PFSK-1 (cell line): ENCODE measurements at regions not wholly inside any gene's neighbourhood (a gene's known extent, or its start where the extent isn't known, plus 50 kb on each side); places are given as distances from the start of the nearest gene placed in this dataset.

Experiments
- FOXP2 ChIP-seq: optimal IDR thresholded peaks from 2 replicates; pipeline ENCODE3; 2011; ENCODE audit warnings: borderline replicate concordance, control low read depth, inconsistent platforms; ENCODE audit not compliant: insufficient read depth; ENCODE audit errors: extremely low read length, extremely low read depth
- POLR2AphosphoS5 ChIP-seq: IDR thresholded peaks from 2 replicates; pipeline ENCODE4 v1.6.1; 2012; ENCODE audit warnings: low read depth, mild to moderate bottlenecking, control low read depth, low read length, moderate library complexity
- REST ChIP-seq, 2 experiments: IDR thresholded peaks; 2 replicates each; pipeline versions ENCODE4 v1.6.1 to v1.8.0; 2011 to 2012; ENCODE audit warnings: low read depth in 2 of 2, low read length in 2 of 2, control low read depth in 1 of 2, inconsistent platforms in 1 of 2, mild to moderate bottlenecking in 1 of 2, moderate library complexity in 1 of 2; ENCODE audit not compliant: insufficient read depth in 1 of 2
- SIN3A ChIP-seq: IDR thresholded peaks from 2 replicates; pipeline ENCODE4 v1.6.1; 2012; ENCODE audit warnings: mild to moderate bottlenecking, low read length, moderate library complexity, borderline replicate concordance; ENCODE audit not compliant: insufficient read depth
- TAF1 ChIP-seq: IDR thresholded peaks from 2 replicates; pipeline ENCODE4 v1.6.1; 2012; ENCODE audit warnings: low read length, control low read depth, borderline replicate concordance; ENCODE audit not compliant: insufficient read depth

- TF ChIP-seq FOXP2 (no peak), TAF1 (no peak), REST (IDR thresholded peaks at IDR 0.05; ENCODE audit: insufficient read depth in 1 of 2, low read depth in 2 of 2, low read length in 2 of 2) (no peak), POLR2AphosphoS5 (no peak), SIN3A (no peak)
These were observed 858.7 kb upstream of the RAG2 start for GRCh38 chr11:37456746-37457145.

- TF ChIP-seq POLR2AphosphoS5, result no peak
These were observed 853.9 kb upstream of the RAG2 start for GRCh38 chr11:37451903-37452302.

GRCh38 chr11:37450613-37451012, 852.6 kb upstream of the RAG2 start:
- TF ChIP-seq TAF1, result no peak
- no peak for TF ChIP-seq FOXP2
- no peak for TF ChIP-seq POLR2AphosphoS5
- TF ChIP-seq SIN3A, result no peak
- TF ChIP-seq REST (IDR thresholded peaks at IDR 0.05; ENCODE audit: insufficient read depth in 1 of 2, low read depth in 2 of 2, low read length in 2 of 2), result no peak

GRCh38 chr11:37449146-37449545, 851.1 kb upstream of the RAG2 start:
- no peak for TF ChIP-seq FOXP2
- no peak for TF ChIP-seq SIN3A

GRCh38 chr11:37442576-37442975, 844.5 kb upstream of the RAG2 start:
- TF ChIP-seq TAF1 (no peak), REST (IDR thresholded peaks at IDR 0.05; ENCODE audit: insufficient read depth in 1 of 2, low read depth in 2 of 2, low read length in 2 of 2) (no peak), SIN3A (no peak), FOXP2 (no peak), POLR2AphosphoS5 (no peak)

GRCh38 chr11:37422511-37422910, 824.5 kb upstream of the RAG2 start:
- no peak for TF ChIP-seq REST (IDR thresholded peaks at IDR 0.05; ENCODE audit: insufficient read depth in 1 of 2, low read depth in 2 of 2, low read length in 2 of 2)
- no peak for TF ChIP-seq FOXP2
- TF ChIP-seq POLR2AphosphoS5, result no peak
- no peak for TF ChIP-seq TAF1
- TF ChIP-seq SIN3A, result no peak
